Mammary epithelial cell (primary cell): ENCODE measurements at regions not wholly inside any gene's neighbourhood (a gene's known extent, or its start where the extent isn't known, plus 50 kb on each side); places are given as distances from the start of the nearest gene placed in this dataset.

Experiments used
- CTCF ChIP-seq, 2 donors: IDR thresholded peaks in 1 of 2; conservative IDR thresholded peaks in 1 of 2; 2 replicates each; pipeline ENCODE4 v1.5.1; 2011 to 2012; ENCODE audit warnings: inconsistent platforms in 2 of 2, low read length in 2 of 2, mild to moderate bottlenecking in 2 of 2, control low read depth in 1 of 2, low read depth in 1 of 2; ENCODE audit not compliant: insufficient read depth in 1 of 2; ENCODE audit errors: extremely low read depth in 1 of 2
- EZH2 ChIP-seq: IDR thresholded peaks from 2 replicates; pipeline ENCODE4 v1.6.1; 2012; ENCODE audit warnings: low read length, inconsistent platforms, borderline replicate concordance

GRCh38 chr14:80433811-80434210, 222.5 kb upstream of the DIO2 start:
- TF ChIP-seq CTCF (conservative IDR thresholded peaks at IDR 0.05 in 1 of 2, IDR thresholded peaks at IDR 0.05 in 1 of 2; ENCODE audit: extremely low read depth in 1 of 2, insufficient read depth in 1 of 2, low read depth in 1 of 2, low read length in 2 of 2): no peak
- TF ChIP-seq EZH2: no peak
